ENCODE measurements at regions not wholly inside any gene's neighbourhood (a gene's known extent, or its start where the extent isn't known, plus 50 kb on each side); places are given as distances from the start of the nearest gene placed in this dataset.

- Histone ChIP-seq H3K4me1 (ENCODE audit: control insufficient read depth in 3 of 3, insufficient read depth in 2 of 3, low read depth in 1 of 3, low read length in 2 of 3) (no peaks in the 10 kb centered on the region), H3K36me3 (ENCODE audit: control insufficient read depth in 3 of 3, insufficient read depth in 2 of 3, low read depth in 1 of 3, low read length in 3 of 3) (no peaks in the 10 kb centered on the region), H3K9me3 (ENCODE audit: control insufficient read depth in 2 of 2, insufficient read depth in 1 of 2, low read depth in 1 of 2, low read length in 1 of 2) (no peaks in the 10 kb centered on the region), H3K4me3 (ENCODE audit: low read depth in 1 of 3, low read length in 3 of 3) (no peak overlapping the region), H3K27ac (ENCODE audit: low read depth in 1 of 3, low read length in 2 of 3) (no peak overlapping the region), H3K27me3 (ENCODE audit: control insufficient read depth in 3 of 3, insufficient read depth in 3 of 3, low read length in 3 of 3) (no peaks in the 10 kb centered on the region)
- DNase-seq = no peak
- 44 to 74% (median 53%) methylated on average over 2 of the region's 2 CpGs for WGBS, 3 donors
- no peak for FAIRE-seq
These were observed 102.8 kb upstream of the MTPN start for GRCh38 chr7:136079934-136080333.

GRCh38 chr7:136079478-136079892 is 102.3 kb upstream of the MTPN start:
- Histone ChIP-seq H3K36me3 (ENCODE audit: control insufficient read depth in 3 of 3, insufficient read depth in 2 of 3, low read depth in 1 of 3, low read length in 3 of 3) (no peaks in the 10 kb centered on the region), H3K9me3 (ENCODE audit: control insufficient read depth in 2 of 2, insufficient read depth in 1 of 2, low read depth in 1 of 2, low read length in 1 of 2) (no peaks in the 10 kb centered on the region), H3K4me1 (ENCODE audit: control insufficient read depth in 3 of 3, insufficient read depth in 2 of 3, low read depth in 1 of 3, low read length in 2 of 3) (no peaks in the 10 kb centered on the region), H3K27me3 (ENCODE audit: control insufficient read depth in 3 of 3, insufficient read depth in 3 of 3, low read length in 3 of 3) (no peaks in the 10 kb centered on the region), H3K27ac (ENCODE audit: low read depth in 1 of 3, low read length in 2 of 3) (no peak overlapping the region), H3K4me3 (ENCODE audit: low read depth in 1 of 3, low read length in 3 of 3) (no peak overlapping the region)
- WGBS, 3 donors = 76 to 83% (median 77%) methylated on average over 4 of the region's 4 CpGs
- DNase-seq = no peak
- no peak for FAIRE-seq

GRCh38 chr7:136079066-136079465 is 101.9 kb upstream of the MTPN start:
- Histone ChIP-seq H3K4me3 (ENCODE audit: low read depth in 1 of 3, low read length in 3 of 3) (no peak overlapping the region), H3K4me1 (ENCODE audit: control insufficient read depth in 3 of 3, insufficient read depth in 2 of 3, low read depth in 1 of 3, low read length in 2 of 3) (no peaks in the 10 kb centered on the region), H3K27ac (ENCODE audit: low read depth in 1 of 3, low read length in 2 of 3) (no peak overlapping the region), H3K27me3 (ENCODE audit: control insufficient read depth in 3 of 3, insufficient read depth in 3 of 3, low read length in 3 of 3) (no peaks in the 10 kb centered on the region), H3K9me3 (ENCODE audit: control insufficient read depth in 2 of 2, insufficient read depth in 1 of 2, low read depth in 1 of 2, low read length in 1 of 2) (no peaks in the 10 kb centered on the region), H3K36me3 (ENCODE audit: control insufficient read depth in 3 of 3, insufficient read depth in 2 of 3, low read depth in 1 of 3, low read length in 3 of 3) (no peaks in the 10 kb centered on the region)
- DNase-seq (no peak), FAIRE-seq (no peak)
- WGBS, 3 donors = 83 to 97% (median 84%) methylated on average over 1 of the region's 1 CpG

DNA sequence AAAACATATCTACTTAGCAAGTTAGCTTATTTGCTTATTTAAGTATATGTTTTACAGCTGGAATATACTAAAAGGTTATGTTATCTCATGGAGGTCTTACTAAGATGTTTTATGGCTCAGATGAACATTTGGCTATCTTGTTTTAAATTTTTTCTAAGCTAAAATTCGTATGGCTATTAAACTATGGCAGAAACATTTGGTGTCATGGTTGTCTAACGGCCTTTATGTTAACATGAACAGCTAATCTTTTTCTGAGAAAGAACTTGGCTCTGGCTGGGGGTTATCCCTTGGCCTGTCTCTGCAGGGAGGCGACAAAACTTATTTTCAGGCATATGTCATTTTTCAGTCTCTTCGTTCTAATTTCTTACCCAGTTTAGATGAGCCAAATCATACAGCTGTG is 101.5 kb upstream of the MTPN start:
- no peaks in the 10 kb centered on the region for H3K27me3 ChIP-seq (ENCODE audit: control insufficient read depth in 3 of 3, insufficient read depth in 3 of 3, low read length in 3 of 3)
- no peaks in the 10 kb centered on the region for H3K36me3 ChIP-seq (ENCODE audit: control insufficient read depth in 3 of 3, insufficient read depth in 2 of 3, low read depth in 1 of 3, low read length in 3 of 3)
- no peaks in the 10 kb centered on the region for H3K4me1 ChIP-seq (ENCODE audit: control insufficient read depth in 3 of 3, insufficient read depth in 2 of 3, low read depth in 1 of 3, low read length in 2 of 3)
- H3K27ac ChIP-seq (ENCODE audit: low read depth in 1 of 3, low read length in 2 of 3) = no peak overlapping the region
- WGBS, 3 donors = 66 to 71% (median 67%) methylated on average over 4 of the region's 4 CpGs
- no peaks in the 10 kb centered on the region for H3K9me3 ChIP-seq (ENCODE audit: control insufficient read depth in 2 of 2, insufficient read depth in 1 of 2, low read depth in 1 of 2, low read length in 1 of 2)
- no peak for DNase-seq
- no peak for FAIRE-seq
- no peak overlapping the region for H3K4me3 ChIP-seq (ENCODE audit: low read depth in 1 of 3, low read length in 3 of 3)

- Histone ChIP-seq H3K27ac (ENCODE audit: low read depth in 1 of 3, low read length in 2 of 3) (no peak overlapping the region), H3K9me3 (ENCODE audit: control insufficient read depth in 2 of 2, insufficient read depth in 1 of 2, low read depth in 1 of 2, low read length in 1 of 2) (no peaks in the 10 kb centered on the region), H3K36me3 (ENCODE audit: control insufficient read depth in 3 of 3, insufficient read depth in 2 of 3, low read depth in 1 of 3, low read length in 3 of 3) (no peaks in the 10 kb centered on the region), H3K27me3 (ENCODE audit: control insufficient read depth in 3 of 3, insufficient read depth in 3 of 3, low read length in 3 of 3) (no peaks in the 10 kb centered on the region), H3K4me3 (ENCODE audit: low read depth in 1 of 3, low read length in 3 of 3) (no peak overlapping the region), H3K4me1 (ENCODE audit: control insufficient read depth in 3 of 3, insufficient read depth in 2 of 3, low read depth in 1 of 3, low read length in 2 of 3) (no peaks in the 10 kb centered on the region)
- no peak for DNase-seq
- WGBS, 3 donors = 80 to 84% (median 84%) methylated on average over 2 of the region's 2 CpGs
- FAIRE-seq = no peak
These were observed 99.8 kb upstream of the MTPN start for GRCh38 chr7:136076954-136077353.

DNA sequence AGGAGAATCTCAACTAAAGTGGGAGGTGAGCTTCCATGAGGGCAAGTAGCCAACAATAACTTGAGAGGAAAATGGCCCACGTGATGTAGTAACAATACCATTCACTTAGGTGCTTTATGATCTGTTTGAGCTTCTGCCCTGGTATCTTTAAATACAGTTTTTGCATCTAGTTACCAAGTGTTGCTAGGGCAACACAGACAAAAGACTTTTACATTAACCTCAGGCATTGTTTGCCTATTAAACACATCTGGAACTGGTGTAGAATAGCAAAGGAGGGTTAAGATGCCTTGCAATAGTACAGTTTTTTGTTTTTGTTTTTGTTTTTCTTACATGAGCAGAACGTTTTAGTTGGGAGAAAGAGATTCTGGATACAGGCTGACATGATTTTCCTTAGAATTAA is 97.7 kb upstream of the MTPN start:
- FAIRE-seq (no peak), DNase-seq (no peak)
- H3K27me3 ChIP-seq (ENCODE audit: control insufficient read depth in 3 of 3, insufficient read depth in 3 of 3, low read length in 3 of 3) = no peaks in the 10 kb centered on the region
- 20 to 35% (median 22%) methylated on average over 2 of the region's 2 CpGs for WGBS, 3 donors
- H3K27ac ChIP-seq (ENCODE audit: low read depth in 1 of 3, low read length in 2 of 3) = no peak overlapping the region
- no peak overlapping the region for H3K4me3 ChIP-seq (ENCODE audit: low read depth in 1 of 3, low read length in 3 of 3)
- H3K36me3 ChIP-seq (ENCODE audit: control insufficient read depth in 3 of 3, insufficient read depth in 2 of 3, low read depth in 1 of 3, low read length in 3 of 3) = no peaks in the 10 kb centered on the region
- H3K9me3 ChIP-seq (ENCODE audit: control insufficient read depth in 2 of 2, insufficient read depth in 1 of 2, low read depth in 1 of 2, low read length in 1 of 2) = no peaks in the 10 kb centered on the region
- no peaks in the 10 kb centered on the region for H3K4me1 ChIP-seq (ENCODE audit: control insufficient read depth in 3 of 3, insufficient read depth in 2 of 3, low read depth in 1 of 3, low read length in 2 of 3)

DNA sequence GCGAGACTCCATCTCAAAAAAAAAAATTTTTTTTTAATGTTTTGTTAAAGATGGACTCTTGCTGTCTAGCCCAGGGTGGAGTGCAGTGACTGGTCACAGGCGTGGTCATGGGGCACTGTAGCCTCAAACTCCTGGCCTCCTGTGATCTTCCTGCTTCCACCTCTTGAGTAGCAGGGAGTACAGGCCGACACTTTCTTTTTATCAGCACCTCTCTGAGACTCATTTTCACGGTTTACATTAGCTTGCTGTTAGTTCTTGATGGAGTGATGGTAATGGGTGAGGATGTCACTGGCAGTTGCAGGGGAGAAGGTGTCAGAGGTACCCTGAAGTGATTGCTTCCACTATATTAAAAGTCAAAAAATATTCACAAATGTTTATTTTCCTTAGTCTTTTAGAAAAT is 95.3 kb upstream of the MTPN start:
- FAIRE-seq (no peak), DNase-seq (no peak)
- Histone ChIP-seq H3K27me3 (ENCODE audit: control insufficient read depth in 3 of 3, insufficient read depth in 3 of 3, low read length in 3 of 3) (no peaks in the 10 kb centered on the region), H3K9me3 (ENCODE audit: control insufficient read depth in 2 of 2, insufficient read depth in 1 of 2, low read depth in 1 of 2, low read length in 1 of 2) (no peaks in the 10 kb centered on the region), H3K4me3 (ENCODE audit: low read depth in 1 of 3, low read length in 3 of 3) (no peak overlapping the region), H3K4me1 (ENCODE audit: control insufficient read depth in 3 of 3, insufficient read depth in 2 of 3, low read depth in 1 of 3, low read length in 2 of 3) (no peaks in the 10 kb centered on the region), H3K27ac (ENCODE audit: low read depth in 1 of 3, low read length in 2 of 3) (no peak overlapping the region), H3K36me3 (ENCODE audit: control insufficient read depth in 3 of 3, insufficient read depth in 2 of 3, low read depth in 1 of 3, low read length in 3 of 3) (no peaks in the 10 kb centered on the region)
- WGBS, 3 donors = 47 to 60% (median 52%) methylated on average over 4 of the region's 4 CpGs

DNA sequence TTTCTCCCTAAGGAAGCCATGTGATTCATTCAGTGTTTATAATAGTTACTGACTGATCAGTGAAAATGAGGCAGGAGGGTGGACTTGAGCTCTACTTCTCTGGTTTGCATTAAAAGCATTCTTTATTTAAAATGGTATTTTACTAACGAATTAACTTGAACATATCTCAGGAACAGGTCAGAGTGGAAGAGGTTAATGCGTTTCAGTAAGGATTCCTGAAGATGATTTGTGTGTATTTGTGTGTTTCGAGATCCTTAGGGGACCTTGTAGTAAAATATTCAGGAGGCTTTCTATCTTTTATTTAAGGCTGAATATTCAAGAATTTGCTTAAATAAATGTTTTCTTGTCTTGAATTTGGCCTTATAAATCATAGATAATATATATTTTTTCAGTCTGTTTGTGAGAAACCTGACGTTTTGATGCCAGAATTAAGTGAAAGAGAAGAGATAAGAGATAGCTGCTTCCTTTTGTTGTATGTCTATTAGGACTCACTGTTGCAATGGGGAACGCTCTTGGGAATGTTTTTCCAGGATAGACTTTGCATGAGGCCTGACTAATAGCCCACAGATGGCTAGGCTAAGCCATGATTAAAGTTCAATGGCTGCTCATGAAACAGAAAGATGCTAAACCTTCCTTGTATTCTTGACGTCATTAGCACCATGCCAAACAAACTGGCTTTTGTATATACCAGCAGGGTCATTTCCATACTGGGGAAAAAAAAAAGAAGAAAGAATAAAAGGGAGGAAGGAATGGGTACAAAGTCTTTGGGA is 93.8 kb upstream of the MTPN start:
- Histone ChIP-seq H3K27ac (ENCODE audit: low read depth in 1 of 3, low read length in 2 of 3) (no peak overlapping the region), H3K4me3 (ENCODE audit: low read depth in 1 of 3, low read length in 3 of 3) (no peak overlapping the region), H3K9me3 (ENCODE audit: control insufficient read depth in 2 of 2, insufficient read depth in 1 of 2, low read depth in 1 of 2, low read length in 1 of 2) (no peaks in the 10 kb centered on the region), H3K27me3 (ENCODE audit: control insufficient read depth in 3 of 3, insufficient read depth in 3 of 3, low read length in 3 of 3) (no peaks in the 10 kb centered on the region), H3K4me1 (ENCODE audit: control insufficient read depth in 3 of 3, insufficient read depth in 2 of 3, low read depth in 1 of 3, low read length in 2 of 3) (no peaks in the 10 kb centered on the region), H3K36me3 (ENCODE audit: control insufficient read depth in 3 of 3, insufficient read depth in 2 of 3, low read depth in 1 of 3, low read length in 3 of 3) (no peaks in the 10 kb centered on the region)
- 45 to 54% (median 48%) methylated on average over 6 of the region's 6 CpGs for WGBS, 3 donors
- DNase-seq (no peak), FAIRE-seq (no peak)

All from small intestine (tissue), 7 donors.